ENCODE measurements at regions not wholly inside any gene's neighbourhood (a gene's known extent, or its start where the extent isn't known, plus 50 kb on each side); places are given as distances from the start of the nearest gene placed in this dataset.

DNA sequence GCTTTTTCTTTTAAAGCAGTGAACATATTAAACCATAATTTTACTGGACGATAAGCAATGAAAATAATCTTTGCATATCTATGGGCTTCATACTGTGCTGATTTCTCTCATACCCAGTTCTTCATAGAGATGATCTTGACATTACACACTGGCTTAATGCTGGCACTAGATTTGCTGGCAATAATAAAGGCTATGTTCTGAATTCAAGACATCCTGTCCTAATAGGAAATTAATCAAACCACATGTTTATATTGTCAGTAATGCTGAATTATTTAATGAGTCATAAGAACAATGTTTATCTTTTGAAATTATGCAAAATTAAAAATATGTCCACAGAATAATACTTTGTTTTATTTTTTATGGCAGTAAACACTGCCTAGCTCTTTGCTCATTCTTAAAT is 643.2 kb downstream of the OTOL1 start:
- ChIA-PET CTCF (no interaction called here), POLR2A (no interaction called here)
- no peak for DNase-seq (ENCODE audit: extremely low spot score)
- TF ChIP-seq, protein P1, sequence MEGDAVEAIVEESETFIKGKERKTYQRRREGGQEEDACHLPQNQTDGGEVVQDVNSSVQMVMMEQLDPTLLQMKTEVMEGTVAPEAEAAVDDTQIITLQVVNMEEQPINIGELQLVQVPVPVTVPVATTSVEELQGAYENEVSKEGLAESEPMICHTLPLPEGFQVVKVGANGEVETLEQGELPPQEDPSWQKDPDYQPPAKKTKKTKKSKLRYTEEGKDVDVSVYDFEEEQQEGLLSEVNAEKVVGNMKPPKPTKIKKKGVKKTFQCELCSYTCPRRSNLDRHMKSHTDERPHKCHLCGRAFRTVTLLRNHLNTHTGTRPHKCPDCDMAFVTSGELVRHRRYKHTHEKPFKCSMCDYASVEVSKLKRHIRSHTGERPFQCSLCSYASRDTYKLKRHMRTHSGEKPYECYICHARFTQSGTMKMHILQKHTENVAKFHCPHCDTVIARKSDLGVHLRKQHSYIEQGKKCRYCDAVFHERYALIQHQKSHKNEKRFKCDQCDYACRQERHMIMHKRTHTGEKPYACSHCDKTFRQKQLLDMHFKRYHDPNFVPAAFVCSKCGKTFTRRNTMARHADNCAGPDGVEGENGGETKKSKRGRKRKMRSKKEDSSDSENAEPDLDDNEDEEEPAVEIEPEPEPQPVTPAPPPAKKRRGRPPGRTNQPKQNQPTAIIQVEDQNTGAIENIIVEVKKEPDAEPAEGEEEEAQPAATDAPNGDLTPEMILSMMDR (IDR thresholded peaks at IDR 0.05; ENCODE audit: control extremely low read depth, extremely low read depth, low read depth, missing control alignments): no peak

DNA sequence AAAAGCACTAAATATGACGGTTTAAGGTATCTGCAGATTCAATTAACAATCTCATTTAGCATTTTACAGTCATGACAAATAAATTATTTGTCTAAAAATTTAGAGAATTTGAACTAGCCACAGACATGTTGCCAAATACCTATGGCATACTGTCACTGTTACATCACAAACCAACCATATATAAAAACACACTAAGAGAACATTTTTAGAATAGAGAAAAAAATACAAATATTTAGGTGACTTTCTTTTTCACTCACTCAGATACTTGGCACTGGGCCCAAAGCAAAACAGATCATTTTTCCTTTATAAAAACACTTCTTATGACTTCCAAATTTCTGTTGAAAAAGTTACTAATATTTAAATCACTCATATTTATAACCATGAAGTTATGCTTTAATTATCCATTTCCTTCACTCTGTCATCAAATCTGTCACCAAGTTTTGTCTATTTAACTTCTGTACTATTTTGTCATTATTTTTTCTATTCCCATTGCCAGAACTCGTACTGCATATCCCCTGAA is 644.7 kb downstream of the OTOL1 start:
- POLR2A ChIA-PET: no interaction called here
- no peak for DNase-seq (ENCODE audit: extremely low spot score)
- CTCF ChIA-PET: interaction anchor here (0.9 kb wide), 1 partner anchor 14 kb away, joined by 3 read pairs; no protein-coding TSS in a partner anchor
- TF ChIP-seq, protein P1 (IDR thresholded peaks at IDR 0.05; ENCODE audit: control extremely low read depth, extremely low read depth, low read depth, missing control alignments): no peak

DNA sequence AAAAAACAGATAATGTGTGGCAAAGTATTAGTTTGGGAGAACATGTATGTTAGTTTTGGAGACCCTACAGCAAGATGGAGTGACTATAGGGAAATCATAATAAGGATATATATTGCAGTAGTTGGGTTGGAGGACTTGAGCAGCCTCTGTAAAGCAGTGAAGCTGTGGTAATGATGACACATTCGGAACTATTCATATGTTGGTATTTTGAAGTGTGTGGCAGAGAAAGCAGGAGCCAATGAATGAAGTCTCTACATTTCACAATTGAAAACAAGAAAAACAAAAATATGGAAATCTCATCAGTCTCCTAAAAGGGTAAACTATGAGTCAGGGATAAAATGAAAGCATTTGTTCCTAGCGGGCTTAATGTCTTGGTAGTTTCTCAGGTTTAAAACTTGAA is 645.9 kb downstream of the OTOL1 start:
- no peak for DNase-seq (ENCODE audit: extremely low spot score)
- POLR2A ChIA-PET: no interaction called here
- TF ChIP-seq, protein P1 (IDR thresholded peaks at IDR 0.05; ENCODE audit: control extremely low read depth, extremely low read depth, low read depth, missing control alignments): no peak
- CTCF ChIA-PET: no interaction called here

DNA sequence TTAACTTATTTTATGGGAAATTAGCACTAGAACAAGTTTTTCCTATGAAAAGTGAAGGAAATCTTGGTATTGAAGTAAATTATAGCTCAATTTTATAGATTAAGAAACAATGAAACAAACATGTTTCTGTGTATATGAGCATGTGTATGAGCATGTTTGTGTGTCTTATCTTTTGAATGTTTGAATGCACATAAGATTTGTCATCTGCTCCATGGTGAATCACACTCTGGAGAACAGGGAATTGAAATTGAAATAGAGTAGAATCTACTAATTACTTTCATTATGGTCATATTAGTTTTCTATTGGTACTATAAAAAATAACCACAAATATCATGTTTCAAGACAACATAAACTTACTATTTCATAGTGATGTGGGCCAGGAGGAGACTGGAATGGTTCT is 646.6 kb downstream of the OTOL1 start:
- DNase-seq (ENCODE audit: extremely low spot score): no peak
- ChIA-PET CTCF (no interaction called here), POLR2A (no interaction called here)
- TF ChIP-seq, protein P1 (IDR thresholded peaks at IDR 0.05; ENCODE audit: control extremely low read depth, extremely low read depth, low read depth, missing control alignments): no peak

DNA sequence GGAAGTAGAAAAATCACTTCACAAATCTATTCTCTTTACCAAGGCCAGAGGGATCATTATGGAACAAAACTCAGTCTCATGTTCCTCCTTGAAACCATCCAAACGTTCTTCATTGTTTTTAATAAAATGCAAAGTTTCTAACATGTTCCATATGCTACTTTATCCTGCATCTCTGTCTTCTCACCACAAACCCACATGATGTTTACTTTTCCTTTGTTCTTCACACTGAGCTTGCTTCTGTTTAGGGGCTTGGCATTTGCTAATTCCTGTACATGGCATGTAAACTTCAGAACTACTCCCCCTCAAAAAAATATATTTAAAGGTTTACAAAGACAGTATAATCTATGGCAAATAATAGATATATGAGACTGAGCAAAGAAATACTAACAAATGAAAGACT is 651.4 kb downstream of the OTOL1 start:
- TF ChIP-seq, protein P1 (IDR thresholded peaks at IDR 0.05; ENCODE audit: control extremely low read depth, extremely low read depth, low read depth, missing control alignments): no peak
- CTCF ChIA-PET: interaction anchor here (1.6 kb wide), 1 partner anchor 15 kb away, joined by 3 read pairs; no protein-coding TSS in a partner anchor
- POLR2A ChIA-PET: no interaction called here
- no peak for DNase-seq (ENCODE audit: extremely low spot score)

DNA sequence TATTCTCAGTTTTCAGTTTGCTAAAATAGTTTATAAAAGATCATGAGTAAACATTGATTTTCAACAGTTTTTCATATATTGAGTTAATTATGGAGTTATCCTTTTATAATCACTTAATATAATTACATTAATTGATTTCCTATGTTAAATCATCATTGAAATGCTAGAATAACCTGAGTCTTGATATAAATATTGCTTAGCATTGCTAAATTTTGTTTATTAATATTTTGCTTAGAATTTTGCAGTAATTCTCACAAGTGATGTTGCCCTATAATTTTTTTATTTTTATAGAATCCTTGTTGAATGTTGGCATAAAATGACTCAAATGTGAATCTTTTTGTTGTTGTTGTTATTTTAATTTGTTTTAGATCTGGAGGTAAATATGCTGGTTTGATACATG is 654.2 kb downstream of the OTOL1 start:
- ChIA-PET CTCF (no interaction called here), POLR2A (no interaction called here)
- TF ChIP-seq, protein P1 (IDR thresholded peaks at IDR 0.05; ENCODE audit: control extremely low read depth, extremely low read depth, low read depth, missing control alignments): no peak
- no peak for DNase-seq (ENCODE audit: extremely low spot score)

DNA sequence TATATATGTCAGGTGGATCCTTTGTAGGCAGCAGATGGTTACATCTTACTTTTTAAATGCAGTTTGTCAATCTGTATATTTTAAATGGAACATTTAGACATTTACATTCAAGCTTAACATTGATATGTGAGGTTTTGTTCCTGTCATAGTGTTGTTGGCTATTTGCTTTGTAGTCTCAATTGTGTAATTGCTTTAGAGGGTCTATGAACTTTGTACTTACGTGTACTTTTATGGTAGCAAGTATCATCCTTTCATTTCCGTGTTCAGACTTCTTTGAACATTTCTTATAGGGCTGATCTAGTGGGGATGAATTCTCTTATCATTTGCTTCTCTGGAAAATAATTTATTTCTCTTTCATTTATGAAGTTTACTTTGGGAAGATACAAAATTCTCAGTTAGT is 656.0 kb downstream of the OTOL1 start:
- ChIA-PET CTCF (no interaction called here), POLR2A (no interaction called here)
- DNase-seq (ENCODE audit: extremely low spot score): no peak
- TF ChIP-seq, protein P1 (IDR thresholded peaks at IDR 0.05; ENCODE audit: control extremely low read depth, extremely low read depth, low read depth, missing control alignments): no peak
